ENCODE measurements at regions not wholly inside any gene's neighbourhood (a gene's known extent, or its start where the extent isn't known, plus 50 kb on each side); places are given as distances from the start of the nearest gene placed in this dataset.
A peak's percentile ranks its signal among the peaks of the same experiment; 100 is the strongest.

DNA sequence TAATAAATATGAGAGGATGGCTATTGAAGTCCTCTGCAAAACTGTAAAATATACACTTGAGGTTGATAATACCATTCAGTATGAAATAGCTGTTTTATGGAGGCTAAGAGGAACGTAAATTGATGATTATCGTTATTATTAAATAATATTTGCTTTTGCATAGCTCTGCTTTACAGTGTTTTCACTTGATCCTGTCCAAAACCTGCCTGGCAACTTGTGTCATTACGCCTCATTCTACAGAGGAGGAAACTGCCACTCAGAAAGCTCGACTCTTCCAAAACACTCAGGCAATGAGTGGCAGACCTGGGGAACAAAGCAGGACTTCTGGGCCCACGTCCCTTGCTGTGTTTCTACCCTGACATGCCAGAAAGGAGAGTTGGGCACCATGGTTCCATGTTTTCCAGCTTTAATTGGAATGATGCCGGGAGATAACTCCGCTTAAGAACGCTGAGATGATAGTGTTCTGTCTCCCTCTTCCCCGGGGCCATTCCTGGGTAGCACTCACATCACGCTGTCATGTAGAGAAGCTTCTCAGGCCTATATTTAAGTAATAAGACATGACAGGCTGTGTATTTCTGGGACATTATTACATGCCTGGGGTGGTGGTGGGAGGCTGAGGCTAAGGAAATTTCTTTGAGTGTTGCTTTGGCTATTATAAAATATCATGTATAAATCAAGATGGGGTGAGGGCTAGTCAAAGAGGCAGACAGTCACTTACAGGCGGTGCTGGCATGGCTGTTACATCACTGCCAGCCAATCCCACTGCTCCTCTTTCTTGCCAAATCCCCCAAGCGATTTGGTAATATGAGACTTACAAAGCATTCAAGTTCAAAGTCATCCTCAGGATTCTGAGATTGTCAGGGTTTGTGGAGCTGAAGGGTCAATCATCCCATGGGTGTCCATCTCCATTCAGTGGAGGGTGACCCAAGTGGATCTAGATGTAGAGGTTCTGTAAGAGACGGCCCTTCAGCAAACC is 501.7 kb downstream of the INSC start:
- DNase-seq (ENCODE audit: low read depth in 2 of 2), result no peak

DNA sequence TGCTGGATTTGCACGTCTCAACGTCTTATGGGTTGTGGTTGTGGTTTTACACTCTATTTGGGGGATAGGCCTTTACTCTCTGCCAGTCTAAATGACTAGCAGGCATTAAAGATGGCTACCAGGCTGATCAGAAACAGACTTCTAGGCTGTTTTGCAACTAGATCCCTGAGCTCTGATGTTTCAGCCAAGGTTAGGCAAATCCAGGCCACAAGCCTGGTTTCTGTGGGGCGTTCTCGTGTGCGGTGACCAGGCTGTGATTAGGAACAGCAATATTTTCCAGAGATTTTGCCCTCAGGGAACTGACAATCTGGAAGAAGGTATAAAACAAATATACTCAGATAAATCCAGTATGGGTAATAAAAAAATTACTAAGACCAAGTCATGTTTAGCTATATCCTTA is 502.4 kb downstream of the INSC start:
- no peak for DNase-seq (ENCODE audit: low read depth in 2 of 2)

DNA sequence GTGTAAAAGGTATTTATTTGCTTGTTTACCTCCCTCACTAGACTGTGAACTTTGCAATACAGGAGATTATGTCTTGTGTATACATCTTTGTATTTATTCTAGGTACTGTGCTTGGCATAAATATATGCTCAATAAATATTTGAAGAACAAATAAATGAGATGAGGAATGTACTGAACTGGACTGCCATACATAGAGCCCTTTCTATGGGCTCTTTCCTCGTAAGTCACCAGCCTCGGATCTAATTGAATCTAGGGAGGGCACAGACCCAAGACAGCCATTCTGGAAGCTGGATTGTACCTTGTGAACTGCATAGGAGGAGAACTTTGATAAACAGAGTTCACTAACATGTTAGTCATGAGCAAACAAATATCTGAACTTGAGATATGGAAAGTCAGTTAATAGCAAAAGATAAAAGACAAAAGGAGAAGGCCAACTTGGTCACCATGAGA is 503.9 kb downstream of the INSC start:
- DNase-seq (ENCODE audit: low read depth in 2 of 2), result no peak

DNA sequence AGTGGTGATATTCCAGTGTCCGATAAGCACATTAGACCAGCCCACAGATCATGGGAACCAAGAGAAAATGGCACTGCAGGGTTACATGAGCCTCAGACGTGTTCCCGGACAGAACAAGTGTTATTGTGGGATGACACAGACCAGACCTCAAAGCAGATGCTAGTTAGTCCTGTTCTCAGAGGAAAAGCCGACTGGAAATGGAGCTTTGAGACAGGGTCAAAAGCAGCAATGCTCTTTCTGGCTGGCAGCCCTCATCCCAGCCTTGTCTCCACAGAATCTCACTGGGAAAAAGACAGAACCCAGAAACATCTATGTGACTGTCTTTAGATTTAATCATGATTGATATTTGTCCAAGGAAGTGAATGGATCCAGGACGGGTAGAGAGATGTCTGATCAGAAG is 506.8 kb downstream of the INSC start:
- no peak for DNase-seq (ENCODE audit: low read depth in 2 of 2)

DNA sequence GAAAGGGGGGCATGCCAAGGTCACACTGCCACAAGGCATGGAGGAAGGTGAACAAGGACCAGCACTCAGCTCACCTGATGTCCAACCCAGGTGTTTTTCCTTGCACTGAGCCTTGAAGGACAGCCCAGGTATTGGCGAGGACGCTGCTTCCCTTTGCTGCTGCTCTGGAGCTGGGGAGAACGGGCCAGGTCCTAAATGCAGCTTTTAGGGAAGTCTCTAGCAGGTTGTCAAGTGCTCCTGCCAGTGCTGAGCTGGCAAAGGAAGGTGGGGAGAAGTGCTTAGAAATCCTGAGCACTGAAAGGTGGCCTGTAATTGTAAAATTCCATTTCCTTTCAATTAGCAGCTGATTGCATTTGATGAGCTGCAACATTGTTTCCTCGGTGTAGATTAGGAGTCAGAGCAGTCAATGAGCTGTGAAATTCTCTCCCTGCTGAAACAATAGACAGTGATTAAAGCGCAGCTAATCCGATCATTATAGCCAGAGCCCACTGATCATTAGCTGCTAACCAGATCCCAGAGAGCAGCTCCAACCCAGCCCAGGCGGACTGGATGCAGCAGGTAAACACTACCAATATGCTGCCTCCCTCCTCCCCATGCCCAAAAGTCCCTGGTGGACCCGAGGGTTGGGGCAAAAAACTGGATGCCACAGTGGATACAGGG is 507.6 kb downstream of the INSC start:
- no peak for DNase-seq (ENCODE audit: low read depth in 2 of 2)

DNA sequence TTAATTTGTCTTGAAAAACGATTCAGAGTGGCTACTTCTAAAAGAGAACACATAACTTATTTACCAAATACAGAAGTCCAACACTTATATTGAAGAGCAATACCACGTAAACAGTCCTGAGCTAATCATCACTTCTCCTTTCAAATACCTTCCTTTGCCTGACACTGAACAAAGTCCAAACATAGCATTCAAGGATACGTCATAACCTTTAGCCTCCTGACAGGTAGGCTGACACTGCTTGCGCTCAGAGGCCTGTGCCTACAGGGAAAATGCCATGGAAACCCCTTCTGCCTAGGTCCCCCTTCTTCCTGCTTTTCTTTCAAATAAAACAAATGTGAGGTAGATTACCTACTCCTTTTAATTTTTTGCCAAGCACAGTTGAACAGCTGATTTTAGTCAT is 510.0 kb downstream of the INSC start:
- no peak for DNase-seq (ENCODE audit: low read depth in 2 of 2)

DNA sequence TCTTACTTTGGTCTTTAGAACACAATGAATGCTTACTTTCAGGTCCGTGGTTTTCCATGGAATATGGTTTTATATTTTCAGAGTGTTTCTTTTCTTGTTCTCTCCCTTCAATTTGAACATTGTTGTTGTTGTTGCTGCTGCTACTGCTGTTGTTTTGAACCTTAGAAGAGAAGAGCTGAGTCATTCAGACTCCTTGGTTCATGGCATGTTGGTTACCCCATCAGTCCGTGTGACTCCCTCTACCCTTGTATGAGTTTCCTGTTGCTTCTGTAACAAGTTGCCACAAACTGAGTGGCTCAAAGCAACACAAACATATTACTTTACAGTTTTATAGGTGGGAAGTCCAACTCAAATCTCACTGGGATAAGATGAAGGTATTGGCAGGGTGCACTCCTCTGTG is 511.0 kb downstream of the INSC start:
- no peak for DNase-seq (ENCODE audit: low read depth in 2 of 2)

DNA sequence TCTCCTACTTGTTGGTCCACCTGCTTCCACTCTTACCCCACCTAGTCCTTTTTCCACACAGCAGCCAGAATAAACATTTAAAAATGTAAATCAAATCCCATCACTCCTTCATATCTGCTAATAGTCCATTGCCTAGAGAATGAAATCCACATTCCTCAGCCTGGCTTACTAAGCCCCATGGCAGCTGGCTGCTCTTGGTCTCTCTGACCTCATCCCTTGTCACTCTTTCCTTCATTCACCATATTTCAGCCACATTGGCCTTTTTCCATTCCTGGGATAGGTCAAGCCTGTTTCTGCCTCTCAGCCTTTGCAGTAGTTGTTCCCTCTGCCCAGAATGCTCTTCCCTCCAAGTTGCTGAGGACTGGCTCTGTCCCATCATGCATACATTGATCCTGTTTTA is 512.8 kb downstream of the INSC start:
- no peak for DNase-seq (ENCODE audit: low read depth in 2 of 2)

DNA sequence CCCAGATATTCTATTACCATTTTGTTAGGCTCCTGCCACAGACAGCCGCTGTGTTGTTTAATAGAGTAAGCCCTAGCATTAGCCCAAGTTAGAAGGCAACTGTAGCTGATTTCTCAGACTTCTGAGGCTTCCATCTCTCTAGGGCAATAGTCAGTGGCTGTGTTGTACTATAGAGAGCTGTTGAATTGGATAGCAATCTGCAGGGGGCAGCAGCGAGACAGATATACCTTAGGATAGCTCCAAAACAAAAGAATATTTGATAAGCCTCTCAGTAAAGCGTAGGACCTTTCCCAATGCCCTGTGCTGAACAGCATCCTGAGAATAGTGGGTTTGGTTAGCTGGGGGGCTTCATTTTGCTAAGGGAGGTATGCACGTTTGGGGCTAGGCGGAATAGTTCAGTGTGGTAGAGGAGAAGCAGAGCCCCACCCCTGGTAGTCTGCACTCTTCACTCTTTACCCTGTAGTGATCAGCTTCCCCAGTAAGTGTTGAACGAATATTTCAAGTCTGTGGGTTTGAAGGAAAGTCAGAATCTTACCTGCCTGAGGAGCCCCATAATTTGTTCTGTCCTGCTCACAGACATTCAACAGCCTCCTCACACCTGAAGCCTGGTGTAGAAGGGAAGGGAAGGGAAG is 515.1 kb downstream of the INSC start:
- no peak for DNase-seq (ENCODE audit: low read depth in 2 of 2)

DNA sequence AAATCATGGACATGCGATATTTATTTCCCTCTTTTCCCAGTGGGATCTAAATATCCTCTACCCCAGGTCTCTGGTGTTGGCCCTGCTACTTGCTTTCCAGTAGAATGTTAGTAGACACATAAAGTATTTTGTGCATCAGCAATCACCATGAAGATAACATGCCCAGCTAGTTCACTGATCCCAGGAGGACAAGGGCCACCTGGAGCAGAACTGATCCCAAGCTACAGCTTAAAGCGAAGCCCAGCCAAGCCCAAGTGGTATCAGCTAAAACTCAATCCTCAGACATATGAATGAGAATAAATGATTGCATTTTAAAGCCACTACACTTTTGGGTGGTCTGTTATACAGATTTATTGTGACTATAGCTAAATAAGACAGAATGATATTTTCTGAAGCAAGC is 516.2 kb downstream of the INSC start:
- DNase-seq (ENCODE audit: low read depth in 2 of 2), result no peak

DNA sequence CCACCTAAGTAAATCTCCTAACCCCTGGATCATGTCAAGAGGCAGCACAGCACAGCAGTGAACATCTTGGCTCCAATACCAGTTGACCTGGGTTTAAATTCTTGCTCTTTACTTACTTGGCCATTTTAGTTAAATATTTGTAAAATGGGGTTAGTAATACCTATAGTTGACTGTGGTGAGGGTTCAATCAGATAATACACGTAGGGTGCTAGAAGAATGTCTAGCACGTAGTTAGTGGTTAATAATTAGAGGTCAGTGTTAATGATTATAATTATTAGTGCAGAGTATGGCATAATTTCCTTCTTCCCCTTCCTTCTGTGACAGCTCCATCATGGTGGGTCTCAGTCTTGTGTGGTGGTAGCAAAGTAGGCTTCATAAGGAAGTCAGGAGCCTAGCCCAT is 520.8 kb downstream of the INSC start:
- DNase-seq (ENCODE audit: low read depth in 2 of 2), result no peak

DNA sequence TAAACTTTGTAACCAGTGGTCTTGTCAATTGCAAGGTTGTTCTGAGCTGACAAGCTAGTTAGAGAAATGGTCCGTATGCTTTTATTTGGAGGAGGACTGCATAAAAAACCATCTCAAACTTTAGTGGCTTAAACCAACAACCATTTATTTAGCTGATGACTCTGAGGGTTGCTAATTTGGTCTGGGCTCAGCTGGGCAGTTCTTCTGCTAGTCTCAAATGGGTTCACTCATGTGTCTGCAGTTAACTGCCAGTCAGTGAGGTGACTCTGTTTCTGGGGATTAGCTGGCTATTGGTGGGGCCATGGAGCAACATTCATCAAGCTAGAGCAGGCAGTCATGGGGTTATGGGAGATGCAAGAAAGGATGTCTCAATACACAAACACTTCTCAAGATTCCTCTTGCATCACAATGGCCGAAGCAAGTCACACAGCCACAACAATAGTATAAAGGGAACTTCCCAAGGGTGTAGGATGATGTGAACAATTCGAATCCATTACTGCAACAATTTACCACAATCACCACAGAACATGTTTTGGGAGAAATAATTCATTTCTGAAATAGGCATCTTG is 521.9 kb downstream of the INSC start:
- DNase-seq (ENCODE audit: low read depth in 2 of 2), result no peak

DNA sequence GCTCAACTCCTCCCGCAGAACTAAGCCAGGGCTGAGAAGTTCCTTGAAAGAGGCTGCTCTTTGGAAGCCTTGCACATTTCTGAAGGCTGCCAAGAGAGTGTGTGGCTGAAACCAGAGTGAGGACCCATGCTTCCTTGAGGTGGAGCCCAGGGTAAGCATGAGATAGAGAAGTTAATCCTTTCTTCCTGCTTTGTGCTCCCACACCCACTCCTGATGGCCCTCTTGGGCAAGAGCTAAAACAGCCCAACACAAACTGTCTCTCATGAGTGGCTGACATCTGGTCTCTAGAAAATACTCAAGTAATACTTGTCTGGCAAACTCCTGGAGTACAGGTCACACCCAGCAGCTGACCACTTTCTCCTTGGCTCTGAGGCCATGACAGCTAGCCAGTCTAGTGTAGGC is 523.7 kb downstream of the INSC start:
- no peak for DNase-seq (ENCODE audit: low read depth in 2 of 2)

DNA sequence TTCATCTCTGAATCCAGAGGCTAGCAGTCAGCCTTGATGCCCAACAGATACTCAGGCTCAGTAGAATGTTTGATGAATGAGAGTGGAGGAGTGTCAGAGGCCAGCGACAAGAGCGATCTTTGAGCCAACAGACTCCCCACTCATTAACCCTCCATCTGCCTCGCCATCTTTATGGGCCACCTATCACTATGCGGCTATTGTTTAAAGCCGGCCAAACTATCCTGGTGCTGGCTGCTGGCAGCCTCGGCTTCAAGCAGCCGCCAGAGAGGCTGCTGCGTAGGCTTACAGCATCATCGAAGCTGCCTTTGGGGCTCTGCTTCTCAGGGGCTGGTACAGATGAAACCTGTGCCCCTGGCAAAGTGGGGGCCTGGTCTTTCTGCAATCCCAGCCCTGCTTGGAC is 525.6 kb downstream of the INSC start:
- DNase-seq (ENCODE audit: low read depth in 2 of 2), result no peak

DNA sequence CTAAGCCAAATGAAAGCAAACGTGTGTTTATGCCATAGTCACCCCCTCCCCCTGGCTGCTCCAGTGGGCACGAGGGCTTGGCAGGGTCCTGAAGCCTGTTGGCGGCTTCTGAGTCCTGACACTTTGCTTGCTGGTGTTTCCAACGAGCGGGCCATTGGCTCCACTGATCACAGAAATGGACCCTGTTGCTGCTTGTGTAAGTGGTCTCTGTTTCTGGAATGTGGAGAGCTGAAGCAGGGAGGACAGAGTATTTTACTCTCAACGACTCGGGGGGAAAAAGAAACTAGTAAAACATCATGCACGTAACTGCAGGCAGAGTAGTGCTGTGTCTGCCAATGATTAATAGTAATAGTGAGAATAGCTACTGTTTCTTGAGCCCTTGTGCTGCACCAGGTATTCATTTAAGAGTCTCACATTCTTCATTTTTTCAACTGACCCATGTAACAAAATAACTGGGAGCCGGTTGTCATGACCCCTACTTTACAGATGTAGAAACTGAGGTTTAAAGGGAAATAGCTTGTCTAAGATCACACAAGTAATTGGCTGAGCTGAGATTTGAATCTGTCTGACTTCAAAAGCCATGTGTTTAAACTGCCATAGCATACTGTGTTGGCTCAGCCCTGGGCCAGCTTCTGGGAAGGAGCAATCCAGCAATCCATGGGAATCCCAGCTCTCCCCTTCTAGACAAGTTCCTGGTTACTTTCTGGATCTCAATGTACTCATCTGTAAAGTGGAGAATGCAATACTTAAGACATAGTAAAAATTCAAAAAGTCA is 526.7 kb downstream of the INSC start:
- no peak for DNase-seq (ENCODE audit: low read depth in 2 of 2)

DNA sequence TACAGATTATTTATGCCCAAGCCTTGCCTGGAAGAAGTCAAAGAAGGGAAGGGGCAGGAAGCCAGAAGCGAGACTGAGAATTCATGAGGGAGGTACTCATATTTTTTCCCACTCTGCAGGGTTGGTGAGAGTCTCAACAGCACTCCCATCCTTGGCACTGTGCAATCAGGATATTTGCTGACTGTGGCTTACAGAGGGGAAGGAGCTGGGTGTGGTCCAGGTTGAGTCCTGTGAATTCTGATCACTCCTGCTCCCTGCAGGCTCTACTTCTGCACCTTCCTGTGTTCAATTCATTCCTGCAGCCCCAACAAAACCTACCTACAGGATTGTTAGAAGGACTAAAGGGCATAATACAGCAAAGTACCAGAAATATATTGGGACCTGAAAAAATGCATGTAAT is 530.5 kb downstream of the INSC start:
- no peak for DNase-seq (ENCODE audit: low read depth in 2 of 2)

DNA sequence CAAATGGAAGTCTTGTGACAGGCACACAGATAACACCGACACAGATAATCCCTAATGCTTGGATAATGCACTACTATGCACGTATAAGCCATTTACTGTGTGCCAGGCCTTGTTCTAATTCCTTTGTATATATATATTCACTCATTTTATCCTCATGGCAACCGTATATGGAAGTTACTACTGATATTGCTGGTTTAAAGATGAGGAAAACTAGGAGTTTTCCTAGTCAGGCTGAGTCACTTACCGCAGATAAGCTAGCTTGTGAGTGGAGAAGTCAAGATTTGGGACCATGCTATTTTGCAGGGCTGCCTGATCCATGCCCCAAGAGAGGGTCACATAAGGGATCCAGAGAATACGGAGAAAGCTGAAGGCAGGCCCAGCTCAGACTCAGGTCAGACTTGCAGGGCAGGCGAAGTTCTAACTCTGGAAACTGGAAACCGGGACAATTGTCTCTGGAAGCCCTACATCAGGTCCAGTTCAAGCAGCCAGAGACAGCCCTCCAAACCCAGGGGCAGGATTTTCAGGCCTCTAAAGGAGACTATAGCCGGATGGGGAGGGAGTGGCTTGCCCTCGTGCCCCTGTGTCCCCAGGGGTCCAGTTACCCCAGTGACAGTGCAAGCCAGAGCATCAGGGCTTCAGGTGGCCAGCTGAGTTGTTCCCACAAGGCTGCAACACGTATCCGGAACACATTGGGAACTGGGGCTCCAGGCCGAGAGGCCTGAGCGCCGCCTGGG is 534.8 kb downstream of the INSC start:
- no peak for DNase-seq (ENCODE audit: low read depth in 2 of 2)

DNA sequence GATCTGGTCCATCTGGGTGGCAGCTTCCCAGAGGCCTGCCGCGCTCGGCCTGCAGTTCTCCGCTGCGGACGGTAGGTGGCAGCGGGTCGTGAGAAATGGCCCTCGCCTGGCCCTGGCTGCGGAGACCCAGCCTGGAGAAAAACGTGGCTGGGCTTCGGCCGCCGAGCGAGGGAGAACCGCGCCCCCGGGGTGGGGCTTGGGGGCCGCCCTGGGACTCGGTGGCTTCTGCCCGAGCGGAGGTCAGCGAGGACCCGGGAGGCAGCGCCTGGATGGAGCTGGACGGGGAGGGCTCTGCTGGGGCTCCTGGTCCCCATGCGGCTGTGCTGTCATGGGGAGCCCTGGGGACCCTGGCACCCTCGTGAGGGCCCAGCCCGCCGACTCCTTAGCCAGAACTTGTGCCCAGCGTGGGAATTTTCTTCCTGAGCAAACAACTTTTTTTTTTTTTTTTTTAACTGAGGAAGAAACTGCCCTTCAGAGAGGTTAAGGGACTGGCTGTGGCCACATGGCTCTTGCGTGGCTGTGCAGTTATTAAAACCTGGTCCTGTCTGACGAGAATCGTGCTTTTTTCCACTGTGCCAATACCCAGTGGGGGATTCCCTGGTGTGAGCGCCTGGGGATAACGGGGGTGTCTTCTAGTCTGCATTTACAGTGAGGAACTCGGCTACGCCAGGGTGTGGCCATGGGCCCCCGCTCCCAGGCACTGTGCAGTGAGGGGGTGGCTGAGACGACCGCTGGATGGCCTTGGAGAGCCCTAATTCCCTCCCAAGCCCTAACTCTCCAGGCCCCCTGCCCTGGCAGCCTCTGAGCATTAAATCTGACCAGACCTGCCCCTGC is 535.6 kb downstream of the INSC start:
- DNase-seq (ENCODE audit: low read depth in 2 of 2), result peak; percentile 57 to 69

DNA sequence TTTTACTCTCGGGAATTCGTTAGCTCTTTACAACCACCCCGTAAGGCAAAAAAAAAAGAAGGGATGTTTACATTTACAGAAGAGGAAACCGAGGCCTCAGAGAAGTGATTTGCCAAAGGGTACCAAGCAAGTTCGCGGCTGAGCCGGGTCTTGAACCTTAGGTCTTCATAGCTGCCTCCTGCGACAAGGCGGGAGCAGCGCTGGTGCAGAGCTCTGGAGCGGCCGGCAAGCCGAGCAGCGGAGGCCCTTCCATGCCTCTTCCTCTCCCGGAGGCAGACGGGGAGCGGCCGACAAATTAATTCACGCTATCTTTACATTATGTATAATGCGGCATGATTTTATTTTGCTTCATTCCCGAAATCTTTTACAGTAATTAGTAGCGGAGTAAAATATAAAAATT is 536.3 kb downstream of the INSC start:
- DNase-seq (ENCODE audit: low read depth in 2 of 2), result no peak

DNA sequence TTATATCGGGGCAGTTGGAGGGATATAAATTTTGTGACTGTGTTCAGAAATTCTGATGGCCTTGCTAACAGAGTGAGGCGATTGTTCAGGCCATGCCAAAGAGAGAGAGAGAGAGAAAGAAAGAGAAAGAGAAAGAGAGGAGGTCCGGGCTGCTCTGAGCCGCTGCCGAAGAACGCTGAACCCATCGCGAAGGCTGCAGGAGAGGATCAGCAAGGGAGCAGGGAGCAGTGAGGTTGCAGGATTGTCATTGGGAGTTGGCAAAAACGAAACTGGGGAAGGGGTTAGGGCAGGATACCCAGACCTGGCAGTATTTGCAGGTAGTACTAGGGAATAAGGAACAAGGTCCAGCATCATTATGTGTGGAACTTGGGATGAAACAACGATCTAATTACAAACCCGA is 537.1 kb downstream of the INSC start:
- no peak for DNase-seq (ENCODE audit: low read depth in 2 of 2)
